Heart left ventricle (tissue), 13 donors: ENCODE measurements at regions not wholly inside any gene's neighbourhood (a gene's known extent, or its start where the extent isn't known, plus 50 kb on each side); places are given as distances from the start of the nearest gene placed in this dataset.

Source experiments
- CTCF ChIP-seq, 12 donors: fragments of 200-600 bp; sonication (generic) in 4 of 12; IDR thresholded peaks; one replicate each; pipeline versions ENCODE4 v1.5.0 to v1.8.0; 2018 to 2022; ENCODE audit warnings: antibody characterized with exemption in 12 of 12, mild to moderate bottlenecking in 5 of 12
- POLR2A ChIP-seq, 2 donors: fragments of 450-650 bp; IDR thresholded peaks; one replicate each; pipeline ENCODE4 v1.6.1; 2017; ENCODE audit warnings: antibody characterized with exemption in 2 of 2, mild to moderate bottlenecking in 2 of 2, moderate library complexity in 2 of 2
- donor health status: ischemic (EF 13 %, LVEDD 7.1; RV severe dilation, severe dysfunction).
- donor health status: DM: no; HTN: yes; CAD: no.
- donor health status: DM: no; HTN: no; CAD: no.
- donor health status: ischemic (EF 25% LVEDD 6.9; RV normal size, moderate dysfunction).
- donor health status: ischemic (EF 25% LVEDD 5.7; RV mildly dilated, moderate dysfunction).
- donor health status: ischemic (EF 35%, LVEDD 5.7; RV mildly dilated, moderate dysfunction).
- donor health status: nonischemic (EF 11% LVEDD 7.7; RV severe dilation, severe dysfunction).
- donor health status: DM: yes; HTN: yes; CAD: no.
- donor health status: PGD.
- donor health status: ischemic (EF 29% LVEDD 5.4; RV normal size, mild dysfunction).
- donor health status: nonischemic (EF 23%, LVEDD 6.1; RV moderate dilation, normal function).

GRCh38 chr4:136551753-136552152 is 980.5 kb downstream of the PCDH18 start:
- TF ChIP-seq CTCF (IDR thresholded peaks at IDR 0.05) = no peak
- TF ChIP-seq POLR2A (IDR thresholded peaks at IDR 0.05) = no peak
